H54 (cell line): ENCODE measurements at regions not wholly inside any gene's neighbourhood (a gene's known extent, or its start where the extent isn't known, plus 50 kb on each side); places are given as distances from the start of the nearest gene placed in this dataset.

Experiments used
- DNase-seq: peaks from one replicate; pipeline ENCODE4 v3.0.0; 2011; ENCODE audit warnings: low spot score, mixed read lengths; ENCODE audit not compliant: insufficient read length
- FAIRE-seq: peaks from 3 replicates; lab custom pipeline; 2011; peaks lifted over from hg19 to GRCh38; lab: Jason Lieb, UNC
- POLR2A ChIP-seq: IDR thresholded peaks from 2 replicates; pipeline ENCODE4 v1.6.1; 2011; ENCODE audit warnings: low read depth, mild to moderate bottlenecking, low read length

DNA sequence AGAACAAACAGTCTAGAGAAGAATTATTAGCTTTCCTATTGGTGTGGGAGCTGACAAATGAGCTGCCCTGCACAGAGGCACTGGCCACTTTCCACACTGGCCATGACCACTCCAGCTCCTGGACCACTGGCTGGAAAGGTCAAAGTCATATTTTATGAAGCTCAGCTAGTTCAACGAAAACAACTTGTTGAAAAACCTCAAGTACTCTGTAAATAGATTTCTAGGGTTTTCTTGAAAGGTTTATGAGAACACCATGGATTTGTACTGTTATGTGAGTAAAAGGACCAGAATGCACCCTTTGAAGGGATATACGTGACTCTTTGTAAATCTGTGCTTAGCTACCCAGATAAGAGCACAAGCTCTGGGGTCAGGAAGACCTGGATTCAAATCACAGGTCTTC is 54.5 kb upstream of the FGGY start:
- no peak for TF ChIP-seq POLR2A
- FAIRE-seq: no peak
- DNase-seq: no peak

DNA sequence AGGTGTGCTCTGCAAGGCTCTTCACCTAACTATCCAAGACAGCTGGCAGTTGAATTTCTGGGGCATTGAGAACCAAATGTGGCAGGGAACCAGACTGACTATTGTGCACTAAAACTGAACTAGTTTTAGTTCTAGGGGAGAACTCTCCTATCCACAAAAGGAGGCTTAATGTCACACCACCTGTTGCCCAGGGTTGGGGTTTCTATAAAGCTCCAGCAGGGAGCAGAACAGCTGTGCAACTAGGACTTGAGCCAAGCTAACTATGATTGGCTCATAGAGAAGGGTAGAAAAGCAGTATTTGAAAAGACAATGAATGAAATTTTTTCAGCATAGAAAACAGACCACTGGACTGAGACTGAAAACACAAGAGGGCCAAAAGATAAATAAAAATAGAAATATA is 53.3 kb upstream of the FGGY start:
- no peak for FAIRE-seq
- TF ChIP-seq POLR2A: no peak
- DNase-seq: no peak

DNA sequence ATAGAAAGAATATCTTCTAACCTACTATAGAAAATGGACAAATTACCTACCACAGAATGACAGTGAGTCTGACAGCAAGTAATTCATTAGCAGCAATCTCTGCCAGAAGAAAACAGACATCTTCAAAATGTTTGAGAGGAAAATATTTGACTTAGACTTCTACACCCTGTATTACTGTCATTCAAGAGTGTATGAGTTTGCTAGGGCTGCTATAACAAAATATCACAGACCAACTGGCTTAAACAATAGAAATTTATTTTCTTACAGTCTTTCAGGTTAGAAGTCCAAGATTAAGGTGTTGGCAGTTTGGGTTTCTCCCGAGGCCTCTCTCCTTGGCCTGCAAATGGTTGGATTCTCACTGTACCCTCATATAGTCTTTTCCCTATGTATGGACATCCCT is 52.9 kb upstream of the FGGY start:
- DNase-seq: no peak
- no peak for TF ChIP-seq POLR2A
- no peak for FAIRE-seq

DNA sequence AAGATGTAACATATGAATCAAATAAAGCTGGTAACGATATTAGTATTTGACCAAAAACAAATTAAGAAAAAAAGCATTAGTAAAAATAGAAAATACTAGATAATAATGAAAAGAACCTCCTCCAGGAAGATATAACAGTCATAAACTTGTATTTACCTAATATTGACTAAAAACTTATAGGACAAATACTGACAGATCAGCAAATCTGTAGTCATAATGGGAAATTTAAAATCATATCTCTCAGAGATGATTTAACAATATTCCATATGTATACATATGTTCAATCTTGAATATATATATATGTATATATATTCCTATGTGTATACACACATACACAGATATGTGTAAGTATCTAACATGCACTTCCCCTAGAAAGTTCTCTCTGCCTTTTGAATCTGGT is 52.0 kb upstream of the FGGY start:
- no peak for TF ChIP-seq POLR2A
- FAIRE-seq (no peak), DNase-seq (no peak)
